GM12878 (cell line): ENCODE measurements at regions not wholly inside any gene's neighbourhood (a gene's known extent, or its start where the extent isn't known, plus 50 kb on each side); places are given as distances from the start of the nearest gene placed in this dataset.

Source experiments
- ATAC-seq: fragments of 200-7000 bp; cut with Tn5 transposase; 3 replicates; pipeline ENCODE4 v1.9.1; 2020; ENCODE audit warnings: mild to moderate bottlenecking, moderate library complexity
- BruUV-seq: library from RNA; stranded (reverse); fragments of 400-500 nt; replicated peaks from 2 replicates; lab custom pipeline; 2021; lab: Mats Ljungman, UMichigan
- CTCF ChIA-PET: fragments of 300-600 bp; sonication (Branson Sonifier 250); formaldehyde crosslinking; extraction: SDS; loops from one replicate; lab custom pipeline; 2021; ENCODE audit warnings: inconsistent platforms; lab: Yijun Ruan, JAX
- POLR2A ChIA-PET: fragments of 350-600 bp; formaldehyde crosslinking; extraction: SDS; loops from one replicate; lab custom pipeline; 2021; ENCODE audit warnings: inconsistent platforms; lab: Charles Lee
- RAD21 ChIA-PET: fragments of 300-600 bp; sonication (Branson Sonifier 250); formaldehyde crosslinking; loops from one replicate; lab custom pipeline; 2023; ENCODE audit warnings: antibody characterized with exemption; ENCODE audit not compliant: unreplicated experiment; lab: Charles Lee
- SMC1A ChIA-PET: fragments of 300-600 bp; sonication (Branson Sonifier 250); formaldehyde crosslinking; loops from one replicate; lab custom pipeline; 2023; ENCODE audit not compliant: unreplicated experiment, uncharacterized antibody; lab: Charles Lee
- DNase-seq: peaks from one replicate; pipeline ENCODE4 v3.0.0-alpha.2; 2011; ENCODE audit warnings: low read depth, low spot score
- FAIRE-seq: peaks from 3 replicates; lab custom pipeline; 2011; peaks lifted over from hg19 to GRCh38; lab: Jason Lieb, UNC
- H2AFZ ChIP-seq: 2 replicates; pipeline ENCODE4 v1.6.0; 2011; ENCODE audit warnings: low read depth, low read length, control low read depth; ENCODE audit not compliant: control insufficient read depth
- H3K27ac ChIP-seq: 2 replicates; pipeline ENCODE4 v1.5.1; 2011; ENCODE audit warnings: control low read depth; ENCODE audit not compliant: control insufficient read depth, insufficient read depth
- H3K27me3 ChIP-seq, 2 experiments: replicated peaks in 1 of 2; 2 replicates each; pipeline versions ENCODE4 v1.6.0 to v1.6.1; 2011; ENCODE audit warnings: low read length in 1 of 2; ENCODE audit not compliant: control insufficient read depth in 2 of 2, insufficient read depth in 2 of 2
- H3K36me3 ChIP-seq, 2 experiments: 2 replicates each; pipeline ENCODE4 v1.5.1; 2011; ENCODE audit warnings: low read length in 1 of 2; ENCODE audit not compliant: control insufficient read depth in 2 of 2, insufficient read depth in 2 of 2
- H3K4me1 ChIP-seq: 2 replicates; pipeline ENCODE4 v1.6.1; 2011; ENCODE audit warnings: mild to moderate bottlenecking, low read length, moderate library complexity, mixed read lengths; ENCODE audit not compliant: control insufficient read depth, insufficient read depth
- H3K4me2 ChIP-seq: 2 replicates; pipeline ENCODE4 v1.6.0; 2011; ENCODE audit warnings: control low read depth; ENCODE audit not compliant: control insufficient read depth, insufficient read depth
- H3K4me3 ChIP-seq: fragments of 200-600 bp; sonication (generic); 2 replicates; pipeline ENCODE4 v1.5.1; 2016
- H3K79me2 ChIP-seq: 2 replicates; pipeline ENCODE4 v1.6.0; 2011; ENCODE audit warnings: low read length; ENCODE audit not compliant: control insufficient read depth, insufficient read depth
- H3K9ac ChIP-seq: 2 replicates; pipeline ENCODE4 v1.8.0; 2011; ENCODE audit warnings: low read length, control low read depth, mixed read lengths; ENCODE audit not compliant: control insufficient read depth, insufficient read depth
- H3K9me3 ChIP-seq: replicated peaks from 3 replicates; pipeline ENCODE4 v1.5.1; 2011; ENCODE audit warnings: mild to moderate bottlenecking, low read length; ENCODE audit not compliant: control insufficient read depth, insufficient read depth
- H4K20me1 ChIP-seq: 2 replicates; pipeline ENCODE4 v1.6.0; 2011; ENCODE audit not compliant: control insufficient read depth, insufficient read depth
- BCL11A ChIP-seq: IDR thresholded peaks from 2 replicates; pipeline ENCODE4 v1.6.1; 2011; ENCODE audit warnings: low read depth, low read length
- CEBPB ChIP-seq, 2 experiments: fragments of 150-350 bp in 1 of 2; IDR thresholded peaks; 2 replicates each; pipeline ENCODE4 v1.6.1; 2012 to 2014; ENCODE audit warnings: low read depth in 2 of 2, low read length in 2 of 2, borderline replicate concordance in 1 of 2, inconsistent platforms in 1 of 2
- EP300 ChIP-seq, 2 experiments: fragments of 150-350 bp in 1 of 2; IDR thresholded peaks; 2 replicates each; pipeline ENCODE4 v1.6.1; 2011 to 2012; ENCODE audit warnings: low read depth in 2 of 2, low read length in 2 of 2, borderline replicate concordance in 1 of 2, improper control_type of control experiment in 1 of 2, inconsistent platforms in 1 of 2; ENCODE audit not compliant: control insufficient read depth in 1 of 2
- FOS ChIP-seq: IDR thresholded peaks from 3 replicates; pipeline ENCODE4 v1.6.1; 2011; ENCODE audit warnings: borderline replicate concordance; ENCODE audit not compliant: insufficient read length; ENCODE audit errors: extremely low read depth
- HDGF ChIP-seq: fragments of 450-650 bp; IDR thresholded peaks from 2 replicates; pipeline ENCODE4 v1.6.1; 2016; ENCODE audit warnings: antibody characterized with exemption
- IKZF1 ChIP-seq: fragments of 450-650 bp; conservative IDR thresholded peaks from 2 replicates; pipeline ENCODE4 v1.6.1; 2017; ENCODE audit warnings: antibody characterized with exemption, mild to moderate bottlenecking
- IRF4 ChIP-seq: IDR thresholded peaks from 2 replicates; pipeline ENCODE4 v1.6.1; 2011; ENCODE audit warnings: low read depth, low read length
- IRF5 ChIP-seq: fragments of 450-650 bp; IDR thresholded peaks from 2 replicates; pipeline ENCODE4 v1.6.1; 2017; ENCODE audit warnings: borderline replicate concordance
- KAT2A ChIP-seq: conservative IDR thresholded peaks from 2 replicates; pipeline ENCODE4 v1.6.1; 2011; ENCODE audit warnings: low read depth, low read length; ENCODE audit not compliant: control insufficient read depth
- POU2F2 ChIP-seq: IDR thresholded peaks from 3 replicates; pipeline ENCODE4 v1.6.1; 2011; ENCODE audit warnings: low read depth, mild to moderate bottlenecking, low read length, borderline replicate concordance
- RUNX3 ChIP-seq: IDR thresholded peaks from 2 replicates; pipeline ENCODE4 v1.6.1; 2012; ENCODE audit warnings: low read length, inconsistent platforms
- SIX5 ChIP-seq: IDR thresholded peaks from 2 replicates; pipeline ENCODE4 v1.6.1; 2011; ENCODE audit warnings: mild to moderate bottlenecking, low read depth, low read length, moderate library complexity; ENCODE audit not compliant: severe bottlenecking
- SREBF2 ChIP-seq: IDR thresholded peaks from 2 replicates; pipeline ENCODE4 v1.6.1; 2012; ENCODE audit warnings: mild to moderate bottlenecking, low read length
- STAT1 ChIP-seq: fragments of 450-650 bp; conservative IDR thresholded peaks from 2 replicates; pipeline ENCODE4 v1.6.1; 2014; ENCODE audit warnings: antibody characterized with exemption, mild to moderate bottlenecking
- ZBED1 ChIP-seq: IDR thresholded peaks from 2 replicates; pipeline ENCODE4 v1.6.1; 2016; ENCODE audit warnings: borderline replicate concordance
- ZZZ3 ChIP-seq: IDR thresholded peaks from 2 replicates; pipeline ENCODE4 v1.6.1; 2011; ENCODE audit warnings: low read depth; ENCODE audit not compliant: control insufficient read depth, insufficient read length
- WGBS: methylation state at CpG from one replicate; pipeline ENCODE4 v1.1.6; 2016; ENCODE audit warnings: low lambda C conversion rate; ENCODE audit not compliant: insufficient replicate concordance, insufficient coverage; ENCODE audit errors: missing lambda C conversion rate; 5-methylcytosine and 5-hydroxymethylcytosine counted together
- in situ Hi-C: fragments of 300-500 bp; cut with MboI; formaldehyde crosslinking; loops from 9 replicates; pipeline ENCODE4 v1.14.3; 2018; ENCODE audit warnings: mixed read lengths
- intact Hi-C: fragments of 100-400 bp; cut with micrococcal nuclease; formaldehyde crosslinking; loops from one replicate; pipeline ENCODE4 v1.14.2; 2022; ENCODE audit not compliant: unreplicated experiment
- TF ChIP-seq, protein P1 (sequence below): IDR thresholded peaks from 2 replicates; pipeline ENCODE4 v1.6.1; 2012; ENCODE audit warnings: low read depth, low read length, improper control_type of control experiment
- TF ChIP-seq, protein P2 (sequence below): IDR thresholded peaks from 2 replicates; pipeline ENCODE4 v1.6.1; 2011; ENCODE audit warnings: mild to moderate bottlenecking, low read depth, low read length, moderate library complexity; ENCODE audit not compliant: insufficient replicate concordance
- TF ChIP-seq, protein P3 (sequence below): fragments of 450-650 bp; IDR thresholded peaks from 2 replicates; pipeline ENCODE4 v1.6.1; 2018; ENCODE audit warnings: borderline replicate concordance, mild to moderate bottlenecking; ENCODE audit not compliant: partially characterized antibody

DNA sequence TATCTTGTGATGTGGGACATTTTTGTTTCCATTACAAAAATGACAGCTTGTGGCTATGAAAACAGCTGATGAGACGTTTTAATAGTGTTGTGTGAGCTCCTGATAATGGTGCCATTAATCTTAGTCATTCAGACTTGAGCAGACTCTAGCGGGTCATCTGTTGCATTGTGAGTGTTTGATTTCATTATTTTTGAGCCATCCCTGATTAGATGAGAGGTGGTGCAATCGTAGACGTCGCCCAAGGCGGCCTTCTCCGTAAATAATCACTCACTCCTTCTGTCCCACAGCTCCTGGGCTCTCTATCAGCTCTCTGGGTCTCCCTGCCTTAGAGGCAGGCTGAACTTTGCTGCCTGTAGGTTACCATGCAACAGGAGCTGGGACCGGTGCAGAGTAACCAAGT is 528.0 kb upstream of the SGCG start (continued):
- TF ChIP-seq, protein P1, sequence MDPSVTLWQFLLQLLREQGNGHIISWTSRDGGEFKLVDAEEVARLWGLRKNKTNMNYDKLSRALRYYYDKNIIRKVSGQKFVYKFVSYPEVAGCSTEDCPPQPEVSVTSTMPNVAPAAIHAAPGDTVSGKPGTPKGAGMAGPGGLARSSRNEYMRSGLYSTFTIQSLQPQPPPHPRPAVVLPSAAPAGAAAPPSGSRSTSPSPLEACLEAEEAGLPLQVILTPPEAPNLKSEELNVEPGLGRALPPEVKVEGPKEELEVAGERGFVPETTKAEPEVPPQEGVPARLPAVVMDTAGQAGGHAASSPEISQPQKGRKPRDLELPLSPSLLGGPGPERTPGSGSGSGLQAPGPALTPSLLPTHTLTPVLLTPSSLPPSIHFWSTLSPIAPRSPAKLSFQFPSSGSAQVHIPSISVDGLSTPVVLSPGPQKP = no peak

- WGBS = 11% methylated on average over 4 of the region's 4 CpGs
- Histone ChIP-seq H3K36me3 (no peaks in the 10 kb centered on the region), H4K20me1 (no peaks in the 10 kb centered on the region), H3K27me3 (no peaks in the 10 kb centered on the region), H3K27ac (no peak overlapping the region), H2AFZ (no peak overlapping the region), H3K79me2 (no peaks in the 10 kb centered on the region), H3K9me3 (no peaks in the 10 kb centered on the region), H3K4me3 (no peak overlapping the region), H3K4me1 (no peaks in the 10 kb centered on the region), H3K9ac (no peak overlapping the region), H3K4me2 (no peak overlapping the region)
- ChIA-PET POLR2A (no interaction called here), CTCF (no interaction called here), RAD21 (no interaction called here), SMC1A (interaction anchor here (1.7 kb wide), 1 partner anchor 14 kb away, joined by 4 read pairs; no protein-coding TSS in a partner anchor)
- in situ Hi-C loops (no loop called here), intact Hi-C loops (no loop called here)
- ATAC-seq (no peak), FAIRE-seq (no peak), DNase-seq (no peak)
- BruUV-seq = no TSS peak
- TF ChIP-seq SREBF2 = no peak
- no peak for TF ChIP-seq SIX5
- no peak for TF ChIP-seq IRF4
- no peak for TF ChIP-seq FOS
- TF ChIP-seq ZZZ3 = no peak
- no peak for TF ChIP-seq IKZF1
- TF ChIP-seq CEBPB (IDR thresholded peaks at IDR 0.05; ENCODE audit: borderline replicate concordance in 1 of 2, low read depth in 2 of 2, low read length in 2 of 2) = no peak
- no peak for TF ChIP-seq HDGF
- TF ChIP-seq KAT2A = no peak
- TF ChIP-seq POU2F2 = no peak
- TF ChIP-seq EP300 (IDR thresholded peaks at IDR 0.05; ENCODE audit: borderline replicate concordance in 1 of 2, control insufficient read depth in 1 of 2, low read depth in 2 of 2, low read length in 2 of 2) = no peak
- TF ChIP-seq, protein P2, sequence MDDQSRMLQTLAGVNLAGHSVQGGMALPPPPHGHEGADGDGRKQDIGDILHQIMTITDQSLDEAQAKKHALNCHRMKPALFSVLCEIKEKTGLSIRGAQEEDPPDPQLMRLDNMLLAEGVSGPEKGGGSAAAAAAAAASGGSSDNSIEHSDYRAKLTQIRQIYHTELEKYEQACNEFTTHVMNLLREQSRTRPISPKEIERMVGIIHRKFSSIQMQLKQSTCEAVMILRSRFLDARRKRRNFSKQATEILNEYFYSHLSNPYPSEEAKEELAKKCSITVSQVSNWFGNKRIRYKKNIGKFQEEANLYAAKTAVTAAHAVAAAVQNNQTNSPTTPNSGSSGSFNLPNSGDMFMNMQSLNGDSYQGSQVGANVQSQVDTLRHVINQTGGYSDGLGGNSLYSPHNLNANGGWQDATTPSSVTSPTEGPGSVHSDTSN = no peak
- no peak for TF ChIP-seq IRF5
- TF ChIP-seq STAT1 = no peak
- TF ChIP-seq, protein P3, sequence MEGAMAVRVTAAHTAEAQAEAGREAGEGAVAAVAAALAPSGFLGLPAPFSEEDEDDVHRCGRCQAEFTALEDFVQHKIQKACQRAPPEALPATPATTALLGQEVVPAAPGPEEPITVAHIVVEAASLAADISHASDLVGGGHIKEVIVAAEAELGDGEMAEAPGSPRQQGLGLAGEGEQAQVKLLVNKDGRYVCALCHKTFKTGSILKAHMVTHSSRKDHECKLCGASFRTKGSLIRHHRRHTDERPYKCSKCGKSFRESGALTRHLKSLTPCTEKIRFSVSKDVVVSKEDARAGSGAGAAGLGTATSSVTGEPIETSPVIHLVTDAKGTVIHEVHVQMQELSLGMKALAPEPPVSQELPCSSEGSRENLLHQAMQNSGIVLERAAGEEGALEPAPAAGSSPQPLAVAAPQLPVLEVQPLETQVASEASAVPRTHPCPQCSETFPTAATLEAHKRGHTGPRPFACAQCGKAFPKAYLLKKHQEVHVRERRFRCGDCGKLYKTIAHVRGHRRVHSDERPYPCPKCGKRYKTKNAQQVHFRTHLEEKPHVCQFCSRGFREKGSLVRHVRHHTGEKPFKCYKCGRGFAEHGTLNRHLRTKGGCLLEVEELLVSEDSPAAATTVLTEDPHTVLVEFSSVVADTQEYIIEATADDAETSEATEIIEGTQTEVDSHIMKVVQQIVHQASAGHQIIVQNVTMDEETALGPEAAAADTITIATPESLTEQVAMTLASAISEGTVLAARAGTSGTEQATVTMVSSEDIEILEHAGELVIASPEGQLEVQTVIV = no peak
- TF ChIP-seq ZBED1 = no peak
- no peak for TF ChIP-seq RUNX3
- no peak for TF ChIP-seq BCL11A
Observed at GRCh38 chr13:22653866-22654265, 526.9 kb upstream of the SGCG start.
